ENCODE measurements at regions not wholly inside any gene's neighbourhood (a gene's known extent, or its start where the extent isn't known, plus 50 kb on each side); places are given as distances from the start of the nearest gene placed in this dataset.

DNA sequence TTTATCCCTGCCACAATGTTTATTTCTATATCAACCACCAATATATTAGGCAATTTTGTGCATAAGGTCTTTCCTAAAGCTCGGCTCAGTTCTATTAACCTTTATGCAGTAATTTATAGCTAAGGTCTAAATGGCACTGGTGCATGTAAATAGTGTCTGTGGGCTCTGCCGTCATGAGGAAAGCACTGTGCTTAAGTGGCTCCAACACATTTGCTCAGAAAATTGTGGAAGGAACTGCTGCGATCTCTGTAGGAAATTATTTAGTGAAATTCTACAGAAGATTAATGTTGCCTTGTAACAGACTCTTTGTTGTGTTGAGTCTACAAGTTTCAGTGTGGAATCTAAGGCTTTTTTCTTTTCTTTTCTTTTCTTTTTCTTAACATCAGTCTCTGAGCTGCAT lies 54.0 kb upstream of the EGLN3 start:
- DNase-seq = no peak

DNA sequence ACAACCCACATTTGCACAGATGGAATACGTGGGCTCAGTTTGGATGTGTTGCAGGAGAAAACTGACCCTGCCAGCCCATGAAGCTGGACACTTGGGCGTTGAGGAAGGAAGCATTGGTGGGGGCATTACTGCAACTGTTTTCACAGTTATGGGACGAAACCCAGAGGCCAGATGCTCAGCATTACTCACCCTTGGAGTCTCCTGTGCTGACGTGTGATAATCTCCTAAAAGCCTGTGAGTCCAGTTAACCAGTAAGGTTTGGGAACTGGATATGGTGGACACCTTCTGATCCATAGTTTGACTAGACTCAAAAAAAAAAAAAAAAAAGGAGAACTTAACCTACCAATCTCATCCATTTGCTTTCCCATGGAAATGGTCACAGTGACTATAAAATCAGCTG lies 52.8 kb upstream of the EGLN3 start:
- DNase-seq = no peak

DNA sequence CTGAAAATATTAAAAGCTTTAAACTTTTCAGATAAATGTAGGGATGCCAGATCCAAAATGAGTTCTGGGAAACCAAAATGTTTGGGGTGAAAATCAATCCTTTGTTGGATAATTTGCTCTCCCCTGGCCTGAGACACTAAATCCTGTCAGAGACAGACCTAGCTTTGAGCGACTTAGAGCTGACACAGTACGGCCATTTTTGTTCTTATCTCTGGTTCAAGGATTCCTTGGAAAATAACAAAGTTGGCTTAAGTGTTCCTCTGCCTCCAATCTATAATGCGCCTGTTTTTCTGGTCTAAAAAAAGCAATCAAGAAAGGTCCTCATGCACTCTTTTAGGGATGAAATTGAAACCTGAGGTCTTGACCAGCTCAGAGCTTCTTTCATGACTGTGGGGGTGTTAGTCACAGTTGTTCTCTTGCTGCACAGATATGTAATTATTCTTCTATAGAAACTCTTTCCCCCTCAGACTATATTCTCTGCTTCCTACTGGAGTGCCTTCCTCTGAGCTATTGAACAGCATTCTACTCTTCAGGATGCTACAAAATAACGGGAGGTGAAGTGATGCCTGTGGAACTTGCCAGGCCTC lies 52.3 kb upstream of the EGLN3 start:
- DNase-seq = no peak
